GM12878 (cell line): ENCODE measurements at regions not wholly inside any gene's neighbourhood (a gene's known extent, or its start where the extent isn't known, plus 50 kb on each side); places are given as distances from the start of the nearest gene placed in this dataset.

ENCODE experiments used
- BMI1 ChIP-seq: fragments of 450-650 bp; IDR thresholded peaks from 2 replicates; pipeline ENCODE4 v1.6.1; 2016; ENCODE audit warnings: mild to moderate bottlenecking, moderate library complexity, borderline replicate concordance
- CUX1 ChIP-seq: IDR thresholded peaks from 2 replicates; pipeline ENCODE4 v1.6.1; 2012; ENCODE audit warnings: improper control_type of control experiment, low read depth, low read length; ENCODE audit not compliant: insufficient replicate concordance
- E2F8 ChIP-seq: fragments of 450-650 bp; IDR thresholded peaks from 2 replicates; pipeline ENCODE4 v1.6.1; 2018; ENCODE audit warnings: mild to moderate bottlenecking, low read depth, moderate library complexity; ENCODE audit not compliant: partially characterized antibody
- MXI1 ChIP-seq: fragments of 150-350 bp; IDR thresholded peaks from 2 replicates; pipeline ENCODE4 v1.6.1; 2011; ENCODE audit warnings: low read depth, mild to moderate bottlenecking, inconsistent platforms, low read length, improper control_type of control experiment
- NRF1 ChIP-seq: conservative IDR thresholded peaks from 2 replicates; pipeline ENCODE4 v1.6.1; 2011; ENCODE audit warnings: mild to moderate bottlenecking, low read depth, low read length, improper control_type of control experiment
- PAX5 ChIP-seq: IDR thresholded peaks from 2 replicates; pipeline ENCODE4 v1.6.1; 2011; ENCODE audit warnings: low read depth, low read length, borderline replicate concordance
- RAD51 ChIP-seq: fragments of 450-650 bp; IDR thresholded peaks from 2 replicates; pipeline ENCODE4 v1.6.1; 2016; ENCODE audit warnings: moderate library complexity, mild to moderate bottlenecking, inconsistent platforms
- RCOR1 ChIP-seq: conservative IDR thresholded peaks from 2 replicates; pipeline ENCODE4 v1.6.1; 2012; ENCODE audit warnings: low read depth, low read length, improper control_type of control experiment
- RELB ChIP-seq: fragments of 450-650 bp; IDR thresholded peaks from 2 replicates; pipeline ENCODE4 v1.6.1; 2017; ENCODE audit warnings: low read depth, mild to moderate bottlenecking, moderate library complexity
- RFX5 ChIP-seq: IDR thresholded peaks from 2 replicates; pipeline ENCODE4 v1.6.1; 2011; ENCODE audit warnings: low read depth, low read length, improper control_type of control experiment
- SMAD1 ChIP-seq: fragments of 450-650 bp; IDR thresholded peaks from 2 replicates; pipeline ENCODE4 v1.6.1; 2018; ENCODE audit warnings: mild to moderate bottlenecking, low read depth; ENCODE audit not compliant: partially characterized antibody
- SREBF1 ChIP-seq: IDR thresholded peaks from 2 replicates; pipeline ENCODE4 v1.6.1; 2012; ENCODE audit warnings: mild to moderate bottlenecking, low read length
- SREBF2 ChIP-seq: IDR thresholded peaks from 2 replicates; pipeline ENCODE4 v1.6.1; 2012; ENCODE audit warnings: mild to moderate bottlenecking, low read length
- TCF12 ChIP-seq: IDR thresholded peaks from 2 replicates; pipeline ENCODE4 v1.6.1; 2011; ENCODE audit warnings: low read depth, mild to moderate bottlenecking, low read length
- YBX1 ChIP-seq: fragments of 450-650 bp; IDR thresholded peaks from 2 replicates; pipeline ENCODE4 v1.6.1; 2016; ENCODE audit warnings: antibody characterized with exemption
- YY1 ChIP-seq: IDR thresholded peaks from 2 replicates; pipeline ENCODE4 v1.6.1; 2011; ENCODE audit warnings: low read depth, mild to moderate bottlenecking, low read length
- ZNF217 ChIP-seq: fragments of 450-650 bp; IDR thresholded peaks from 2 replicates; pipeline ENCODE4 v1.6.1; 2017; ENCODE audit warnings: antibody characterized with exemption, mild to moderate bottlenecking
- ZNF384 ChIP-seq: IDR thresholded peaks from 2 replicates; pipeline ENCODE4 v1.6.1; 2012; ENCODE audit warnings: low read depth, mild to moderate bottlenecking, low read length, improper control_type of control experiment, borderline replicate concordance
- TF ChIP-seq, protein P1 (sequence below): fragments of 450-650 bp; IDR thresholded peaks from 2 replicates; pipeline ENCODE4 v1.6.1; 2016; ENCODE audit warnings: mild to moderate bottlenecking

DNA sequence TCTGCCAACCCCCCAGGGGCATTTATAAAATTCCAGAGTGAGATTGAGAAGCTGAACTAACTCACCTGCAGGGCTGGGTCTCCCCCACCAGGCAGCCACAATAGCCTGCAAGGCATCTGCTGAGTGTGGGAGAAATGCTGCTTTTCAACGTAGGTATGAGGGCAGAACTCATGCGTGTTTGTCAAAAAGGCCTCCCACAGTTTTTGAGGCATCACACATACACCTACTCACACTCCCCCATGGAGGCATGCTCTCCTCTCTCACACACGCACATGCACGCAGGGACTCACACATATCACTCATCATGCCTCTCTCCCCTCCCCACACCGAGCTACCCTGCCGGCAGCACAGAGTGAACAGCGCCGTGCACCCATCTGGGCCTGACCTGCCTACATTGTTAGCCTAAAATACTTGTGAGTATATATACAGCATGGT is 390.5 kb downstream of the FGF9 start (continued):
- TF ChIP-seq CUX1 (no peak), SREBF2 (no peak), MXI1 (no peak), SREBF1 (no peak), SMAD1 (no peak), RFX5 (no peak), YY1 (no peak), ZNF384 (no peak), RCOR1 (no peak), PAX5 (peak; percentile 87), RELB (no peak), YBX1 (no peak), NRF1 (no peak), E2F8 (no peak), RAD51 (no peak), ZNF217 (no peak), BMI1 (no peak), TCF12 (peak; percentile 75)
- TF ChIP-seq, protein P1, sequence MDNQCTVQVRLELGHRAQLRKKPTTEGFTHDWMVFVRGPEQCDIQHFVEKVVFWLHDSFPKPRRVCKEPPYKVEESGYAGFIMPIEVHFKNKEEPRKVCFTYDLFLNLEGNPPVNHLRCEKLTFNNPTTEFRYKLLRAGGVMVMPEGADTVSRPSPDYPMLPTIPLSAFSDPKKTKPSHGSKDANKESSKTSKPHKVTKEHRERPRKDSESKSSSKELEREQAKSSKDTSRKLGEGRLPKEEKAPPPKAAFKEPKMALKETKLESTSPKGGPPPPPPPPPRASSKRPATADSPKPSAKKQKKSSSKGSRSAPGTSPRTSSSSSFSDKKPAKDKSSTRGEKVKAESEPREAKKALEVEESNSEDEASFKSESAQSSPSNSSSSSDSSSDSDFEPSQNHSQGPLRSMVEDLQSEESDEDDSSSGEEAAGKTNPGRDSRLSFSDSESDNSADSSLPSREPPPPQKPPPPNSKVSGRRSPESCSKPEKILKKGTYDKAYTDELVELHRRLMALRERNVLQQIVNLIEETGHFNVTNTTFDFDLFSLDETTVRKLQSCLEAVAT = peak; percentile 77
